ENCODE measurements at regions not wholly inside any gene's neighbourhood (a gene's known extent, or its start where the extent isn't known, plus 50 kb on each side); places are given as distances from the start of the nearest gene placed in this dataset.

- no peak for TF ChIP-seq ZMYM2 (CRISPR knock-in tag; IDR thresholded peaks at IDR 0.05)
- TF ChIP-seq KDM6A (CRISPR knock-in tag; IDR thresholded peaks at IDR 0.05; ENCODE audit: low read depth), result 0 out of 2 replicates have a peak, but pooled peaks have one; percentile 16
- TF ChIP-seq TBX2 (CRISPR knock-in tag; IDR thresholded peaks at IDR 0.05; ENCODE audit: borderline replicate concordance), result peak; percentile 68
- TF ChIP-seq, protein P1, sequence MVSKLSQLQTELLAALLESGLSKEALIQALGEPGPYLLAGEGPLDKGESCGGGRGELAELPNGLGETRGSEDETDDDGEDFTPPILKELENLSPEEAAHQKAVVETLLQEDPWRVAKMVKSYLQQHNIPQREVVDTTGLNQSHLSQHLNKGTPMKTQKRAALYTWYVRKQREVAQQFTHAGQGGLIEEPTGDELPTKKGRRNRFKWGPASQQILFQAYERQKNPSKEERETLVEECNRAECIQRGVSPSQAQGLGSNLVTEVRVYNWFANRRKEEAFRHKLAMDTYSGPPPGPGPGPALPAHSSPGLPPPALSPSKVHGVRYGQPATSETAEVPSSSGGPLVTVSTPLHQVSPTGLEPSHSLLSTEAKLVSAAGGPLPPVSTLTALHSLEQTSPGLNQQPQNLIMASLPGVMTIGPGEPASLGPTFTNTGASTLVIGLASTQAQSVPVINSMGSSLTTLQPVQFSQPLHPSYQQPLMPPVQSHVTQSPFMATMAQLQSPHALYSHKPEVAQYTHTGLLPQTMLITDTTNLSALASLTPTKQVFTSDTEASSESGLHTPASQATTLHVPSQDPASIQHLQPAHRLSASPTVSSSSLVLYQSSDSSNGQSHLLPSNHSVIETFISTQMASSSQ (IDR thresholded peaks at IDR 0.05; ENCODE audit: low read depth), result no peak
- TF ChIP-seq, protein P1 (CRISPR knock-in tag; IDR thresholded peaks at IDR 0.05; ENCODE audit: borderline replicate concordance), result no peak
- TF ChIP-seq REL (CRISPR knock-in tag; conservative IDR thresholded peaks at IDR 0.05), result no peak
- peak; percentile 63; the same call in 1 of the 2 replicates for TF ChIP-seq ZNF589 (CRISPR knock-in tag; conservative IDR thresholded peaks at IDR 0.05)
- no peak for TF ChIP-seq SNRNP70 (IDR thresholded peaks at IDR 0.05; ENCODE audit: low read depth, low read length)
- 0 out of 2 replicates have a peak, but pooled peaks have one; percentile 16 for TF ChIP-seq ARNT2 (CRISPR knock-in tag; IDR thresholded peaks at IDR 0.05; ENCODE audit: low read depth)
- peak; percentile 55 for TF ChIP-seq BCL6 (CRISPR knock-in tag; IDR thresholded peaks at IDR 0.05)
- no peak for TF ChIP-seq RBM39 (IDR thresholded peaks at IDR 0.05; ENCODE audit: low read depth, low read length, poor library complexity, severe bottlenecking)
- no peak for TF ChIP-seq GLI4 (CRISPR knock-in tag; IDR thresholded peaks at IDR 0.05; ENCODE audit: borderline replicate concordance)
- TF ChIP-seq ZNF362 (CRISPR knock-in tag; IDR thresholded peaks at IDR 0.05; ENCODE audit: borderline replicate concordance), result no peak
- TF ChIP-seq, protein P2, sequence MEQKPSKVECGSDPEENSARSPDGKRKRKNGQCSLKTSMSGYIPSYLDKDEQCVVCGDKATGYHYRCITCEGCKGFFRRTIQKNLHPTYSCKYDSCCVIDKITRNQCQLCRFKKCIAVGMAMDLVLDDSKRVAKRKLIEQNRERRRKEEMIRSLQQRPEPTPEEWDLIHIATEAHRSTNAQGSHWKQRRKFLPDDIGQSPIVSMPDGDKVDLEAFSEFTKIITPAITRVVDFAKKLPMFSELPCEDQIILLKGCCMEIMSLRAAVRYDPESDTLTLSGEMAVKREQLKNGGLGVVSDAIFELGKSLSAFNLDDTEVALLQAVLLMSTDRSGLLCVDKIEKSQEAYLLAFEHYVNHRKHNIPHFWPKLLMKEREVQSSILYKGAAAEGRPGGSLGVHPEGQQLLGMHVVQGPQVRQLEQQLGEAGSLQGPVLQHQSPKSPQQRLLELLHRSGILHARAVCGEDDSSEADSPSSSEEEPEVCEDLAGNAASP (CRISPR knock-in tag; IDR thresholded peaks at IDR 0.05; ENCODE audit: borderline replicate concordance), result 0 out of 2 replicates have a peak, but pooled peaks have one; percentile 24
- TF ChIP-seq MAX (IDR thresholded peaks at IDR 0.05), result peak; percentile 43; the same call in 1 of the 2 replicates
- no peak for TF ChIP-seq AHR (CRISPR knock-in tag; IDR thresholded peaks at IDR 0.05)
- no peak for TF ChIP-seq NR1H2 (CRISPR knock-in tag; IDR thresholded peaks at IDR 0.05; ENCODE audit: borderline replicate concordance, low read depth)
- no peak for TF ChIP-seq ARID2 (CRISPR knock-in tag; IDR thresholded peaks at IDR 0.05; ENCODE audit: borderline replicate concordance)
- TF ChIP-seq ZNF629 (CRISPR knock-in tag; conservative IDR thresholded peaks at IDR 0.05), result no peak
- TF ChIP-seq GABPA (IDR thresholded peaks at IDR 0.05; ENCODE audit: low read depth, low read length), result no peak
- TF ChIP-seq GABPA (CRISPR knock-in tag; IDR thresholded peaks at IDR 0.05; ENCODE audit: low read depth), result peak; percentile 54
- no peak for TF ChIP-seq ZNF468 (CRISPR knock-in tag; IDR thresholded peaks at IDR 0.05)
- TF ChIP-seq PCBP2 (optimal IDR thresholded peaks at IDR 0.05; ENCODE audit: low read depth, low read length, poor library complexity, severe bottlenecking), result no peak
Observed at GRCh38 chr4:128600996-128601871, 208.3 kb upstream of the JADE1 start (continued).

Measured in HepG2 (cell line).